ENCODE measurements at regions not wholly inside any gene's neighbourhood (a gene's known extent, or its start where the extent isn't known, plus 50 kb on each side); places are given as distances from the start of the nearest gene placed in this dataset.

- Histone ChIP-seq H3K9me3 (ENCODE audit: control insufficient read depth, insufficient read depth, low read depth, low read length) (no peaks in the 10 kb centered on the region), H3K36me3 (ENCODE audit: control insufficient read depth, insufficient read depth, low read length) (no peaks in the 10 kb centered on the region), H3K4me2 (ENCODE audit: extremely low read depth, insufficient read depth, low read length) (no peak overlapping the region), H3K4me1 (ENCODE audit: control insufficient read depth, extremely low read depth, insufficient read depth, low read length) (no peaks in the 10 kb centered on the region), H3K4me3 (replicated peaks in 1 of 4; ENCODE audit: control extremely low read depth in 1 of 4, insufficient read depth in 1 of 4, low read depth in 3 of 4, low read length in 4 of 4) (no peak overlapping the region), H3K9ac (ENCODE audit: insufficient read depth, low read length) (no peak overlapping the region), H3K27ac (ENCODE audit: insufficient read depth, low read length) (no peak overlapping the region), H3K27me3 (ENCODE audit: control insufficient read depth, insufficient read depth, low read length) (no peaks in the 10 kb centered on the region), H3K79me2 (ENCODE audit: control insufficient read depth, insufficient read depth, low read length) (no peaks in the 10 kb centered on the region), H2AFZ (ENCODE audit: low read length) (no peak overlapping the region), H4K20me1 (ENCODE audit: control insufficient read depth, extremely low read depth, insufficient read depth, low read length) (no peaks in the 10 kb centered on the region)
- TF ChIP-seq EZH2 (IDR thresholded peaks at IDR 0.05; ENCODE audit: low read length, missing control alignments) (no peak), CTCF (conservative IDR thresholded peaks at IDR 0.05 in 1 of 2, IDR thresholded peaks at IDR 0.05 in 1 of 2; ENCODE audit: low read depth in 1 of 2, low read length in 2 of 2) (no peak)
- peak in 1 of 2 donors; percentile 89 for DNase-seq (ENCODE audit: low read depth in 2 of 2)
Observed at GRCh38 chr11:25441421-25441820, 890.5 kb upstream of the ANO3 start.

DNA sequence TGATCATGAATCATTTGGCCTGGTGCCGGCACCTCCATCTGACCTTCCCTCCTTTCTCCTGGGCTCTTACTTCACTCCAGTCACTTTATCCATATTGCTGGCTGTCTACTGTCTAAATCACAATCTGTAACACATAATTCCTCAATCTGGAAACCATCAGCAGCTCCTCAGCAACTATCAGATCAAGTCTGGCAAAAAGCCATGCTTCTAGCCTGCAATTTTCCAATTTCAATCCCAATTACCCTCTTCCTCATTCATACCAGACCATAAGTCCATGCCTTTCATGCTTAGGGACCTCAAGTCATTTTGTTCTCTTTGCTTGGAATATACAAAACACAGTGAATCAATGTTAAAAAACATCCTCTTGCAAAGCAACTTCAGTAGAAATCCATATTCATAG lies 882.8 kb upstream of the ANO3 start:
- H4K20me1 ChIP-seq (ENCODE audit: control insufficient read depth, extremely low read depth, insufficient read depth, low read length): no peaks in the 10 kb centered on the region
- no peaks in the 10 kb centered on the region for H3K4me1 ChIP-seq (ENCODE audit: control insufficient read depth, extremely low read depth, insufficient read depth, low read length)
- no peak overlapping the region for H3K4me3 ChIP-seq (replicated peaks in 1 of 4; ENCODE audit: control extremely low read depth in 1 of 4, insufficient read depth in 1 of 4, low read depth in 3 of 4, low read length in 4 of 4)
- H3K79me2 ChIP-seq (ENCODE audit: control insufficient read depth, insufficient read depth, low read length): no peaks in the 10 kb centered on the region
- TF ChIP-seq EZH2 (IDR thresholded peaks at IDR 0.05; ENCODE audit: low read length, missing control alignments): no peak
- TF ChIP-seq CTCF (conservative IDR thresholded peaks at IDR 0.05 in 1 of 2, IDR thresholded peaks at IDR 0.05 in 1 of 2; ENCODE audit: low read depth in 1 of 2, low read length in 2 of 2): no peak
- no peak overlapping the region for H2AFZ ChIP-seq (ENCODE audit: low read length)
- H3K4me2 ChIP-seq (ENCODE audit: extremely low read depth, insufficient read depth, low read length): no peak overlapping the region
- H3K27ac ChIP-seq (ENCODE audit: insufficient read depth, low read length): no peak overlapping the region
- no peaks in the 10 kb centered on the region for H3K27me3 ChIP-seq (ENCODE audit: control insufficient read depth, insufficient read depth, low read length)
- no peaks in the 10 kb centered on the region for H3K9me3 ChIP-seq (ENCODE audit: control insufficient read depth, insufficient read depth, low read depth, low read length)
- H3K36me3 ChIP-seq (ENCODE audit: control insufficient read depth, insufficient read depth, low read length): no peaks in the 10 kb centered on the region
- no peak for DNase-seq (ENCODE audit: low read depth in 2 of 2)
- no peak overlapping the region for H3K9ac ChIP-seq (ENCODE audit: insufficient read depth, low read length)

GRCh38 chr11:25453471-25453870 lies 878.5 kb upstream of the ANO3 start:
- Histone ChIP-seq H3K36me3 (ENCODE audit: control insufficient read depth, insufficient read depth, low read length) (no peaks in the 10 kb centered on the region), H4K20me1 (ENCODE audit: control insufficient read depth, extremely low read depth, insufficient read depth, low read length) (no peaks in the 10 kb centered on the region), H2AFZ (ENCODE audit: low read length) (no peak overlapping the region), H3K27me3 (ENCODE audit: control insufficient read depth, insufficient read depth, low read length) (no peaks in the 10 kb centered on the region), H3K27ac (ENCODE audit: insufficient read depth, low read length) (no peak overlapping the region), H3K9ac (ENCODE audit: insufficient read depth, low read length) (no peak overlapping the region), H3K9me3 (ENCODE audit: control insufficient read depth, insufficient read depth, low read depth, low read length) (no peaks in the 10 kb centered on the region), H3K4me2 (ENCODE audit: extremely low read depth, insufficient read depth, low read length) (no peak overlapping the region), H3K4me1 (ENCODE audit: control insufficient read depth, extremely low read depth, insufficient read depth, low read length) (no peaks in the 10 kb centered on the region), H3K79me2 (ENCODE audit: control insufficient read depth, insufficient read depth, low read length) (no peaks in the 10 kb centered on the region), H3K4me3 (replicated peaks in 1 of 4; ENCODE audit: control extremely low read depth in 1 of 4, insufficient read depth in 1 of 4, low read depth in 3 of 4, low read length in 4 of 4) (no peak overlapping the region)
- no peak for DNase-seq (ENCODE audit: low read depth in 2 of 2)
- TF ChIP-seq CTCF (conservative IDR thresholded peaks at IDR 0.05 in 1 of 2, IDR thresholded peaks at IDR 0.05 in 1 of 2; ENCODE audit: low read depth in 1 of 2, low read length in 2 of 2) (no peak), EZH2 (IDR thresholded peaks at IDR 0.05; ENCODE audit: low read length, missing control alignments) (no peak)

Measured in fibroblast of lung (primary cell).